ENCODE measurements at regions not wholly inside any gene's neighbourhood (a gene's known extent, or its start where the extent isn't known, plus 50 kb on each side); places are given as distances from the start of the nearest gene placed in this dataset.

DNA sequence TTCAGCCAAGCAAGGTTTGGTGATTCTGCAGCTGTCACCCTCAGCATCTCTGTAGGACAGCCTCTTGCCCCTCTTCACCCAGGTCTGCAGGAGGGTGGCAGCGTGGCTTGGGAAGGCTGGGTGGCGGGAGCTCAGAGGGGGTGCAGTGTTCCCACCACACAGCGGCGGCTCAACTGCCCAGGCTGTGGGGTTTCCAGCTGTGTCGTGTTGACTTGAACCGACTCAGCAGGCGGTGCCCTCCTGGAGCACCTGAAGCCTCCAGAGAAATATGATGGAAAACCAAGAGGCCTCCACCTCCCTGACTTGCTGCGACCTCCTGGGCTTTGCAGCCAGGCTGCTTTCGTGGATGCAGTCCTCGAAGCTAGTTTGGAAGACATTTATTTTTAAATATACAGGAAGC is 68.0 kb upstream of the KLF6 start:
- no peak for DNase-seq

DNA sequence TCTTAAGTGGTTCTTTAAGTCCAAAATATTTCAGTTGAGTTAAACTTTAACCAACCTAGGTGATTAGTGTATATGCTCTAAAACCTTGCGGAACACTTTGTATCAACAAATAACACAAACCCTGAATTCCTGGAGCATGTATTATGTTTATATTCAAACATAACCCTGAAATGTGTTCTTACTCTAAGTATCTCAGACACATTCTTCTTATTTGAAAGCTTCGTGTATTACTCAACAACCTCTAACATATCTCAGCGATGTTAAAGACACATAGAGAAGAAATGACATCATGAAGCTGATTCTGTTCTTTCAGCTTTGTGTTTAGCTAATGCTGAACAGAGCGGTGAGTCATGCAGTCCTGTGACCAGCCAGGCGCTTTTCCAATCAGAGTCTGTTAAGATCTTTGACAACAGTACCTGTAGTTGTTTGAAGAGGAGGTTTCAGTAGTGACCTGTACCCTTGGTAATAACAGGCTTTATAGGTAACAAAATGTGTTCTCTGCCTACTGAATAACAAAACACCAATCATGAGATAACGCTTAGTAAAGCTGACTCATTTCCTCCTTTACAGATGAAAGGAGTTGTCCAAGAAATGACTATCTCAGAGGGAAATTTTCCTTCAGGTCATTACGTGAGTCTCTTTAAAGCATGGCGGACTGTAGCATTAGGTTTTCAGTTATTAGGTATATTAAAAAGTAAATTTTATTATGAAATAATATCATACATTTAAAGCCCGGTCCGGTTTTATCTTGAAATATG is 67.3 kb upstream of the KLF6 start:
- DNase-seq, result no peak

DNA sequence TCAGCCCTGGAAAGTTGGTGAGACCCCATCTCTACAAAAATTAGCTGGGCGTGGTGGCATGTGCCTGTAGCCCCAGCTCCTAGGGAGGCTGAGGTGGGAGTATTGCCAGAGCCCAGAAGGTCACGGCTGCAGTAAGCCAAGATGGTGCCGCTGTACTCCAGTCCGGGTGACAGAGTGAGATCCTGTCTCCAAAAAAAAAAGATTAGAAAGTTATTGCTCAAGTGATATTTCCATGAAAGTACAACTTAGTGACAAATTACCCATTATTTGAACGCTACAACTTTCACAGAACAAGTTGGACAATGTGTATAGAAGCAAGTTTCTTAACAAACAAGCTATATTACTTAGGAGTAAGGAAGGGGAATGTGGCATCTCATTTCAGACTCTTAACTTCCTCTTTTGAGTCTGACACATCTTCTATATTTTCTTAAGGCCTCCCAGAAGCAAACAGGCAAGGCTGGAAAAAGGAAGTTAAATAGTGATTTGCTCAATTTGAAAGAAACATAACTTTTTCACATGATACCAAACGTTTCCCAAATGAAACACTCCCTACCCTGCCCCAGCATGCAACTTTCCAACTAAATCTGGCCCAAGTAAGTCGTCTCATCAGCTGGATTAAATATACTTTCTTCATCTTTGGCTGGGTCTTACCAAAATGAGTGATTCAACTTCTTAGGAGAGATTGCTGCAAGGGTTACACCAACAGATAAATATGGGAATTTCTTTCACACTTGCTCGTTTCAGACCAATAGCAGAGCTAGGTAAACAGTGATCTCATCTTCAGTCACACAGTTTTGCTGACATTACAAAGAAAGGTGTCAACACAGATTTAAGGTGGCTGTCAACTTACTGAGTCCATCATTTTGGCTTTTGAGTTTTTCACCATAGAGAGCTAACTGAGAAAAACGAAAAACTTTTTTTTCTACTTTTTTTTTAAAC is 66.3 kb upstream of the KLF6 start:
- no peak for DNase-seq

DNA sequence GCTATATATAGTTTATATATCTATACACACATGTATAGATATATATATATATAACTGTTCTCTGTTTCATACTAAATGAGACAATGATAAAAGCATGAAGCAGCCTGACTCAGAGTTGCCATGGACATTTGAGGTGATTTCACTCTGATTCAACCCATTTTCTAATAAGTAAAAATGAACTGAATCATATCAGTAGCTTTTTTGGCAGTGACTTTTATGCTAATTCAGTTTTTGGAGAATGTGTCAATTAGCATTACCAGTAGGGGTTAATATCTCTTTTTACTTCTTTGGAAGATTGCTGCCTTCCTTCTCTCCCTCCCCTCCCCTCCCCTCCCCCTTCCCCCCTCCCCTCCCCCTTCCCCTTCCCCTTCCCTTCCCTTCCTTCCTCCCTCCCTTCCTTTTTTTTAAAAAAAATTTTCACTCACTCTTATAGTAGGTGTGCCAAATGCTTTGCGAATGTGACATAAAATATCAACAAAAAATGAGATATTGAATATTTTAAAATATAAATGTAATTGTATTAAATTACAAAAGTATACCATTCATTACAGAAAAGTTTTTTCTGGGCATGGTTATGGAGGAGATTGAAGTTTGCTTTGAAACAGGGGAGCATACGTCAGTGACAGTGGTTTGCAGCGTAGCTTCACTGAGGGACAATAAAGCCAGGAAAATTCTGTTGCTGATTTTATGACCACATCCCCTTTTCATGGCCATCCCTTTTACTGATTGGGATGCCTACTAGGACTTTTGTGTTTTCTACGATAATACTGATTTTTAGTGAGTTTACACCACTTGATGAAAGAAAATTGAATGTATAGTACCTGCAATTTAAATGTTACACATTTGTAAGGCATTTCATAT is 64.0 kb upstream of the KLF6 start:
- DNase-seq, result no peak

DNA sequence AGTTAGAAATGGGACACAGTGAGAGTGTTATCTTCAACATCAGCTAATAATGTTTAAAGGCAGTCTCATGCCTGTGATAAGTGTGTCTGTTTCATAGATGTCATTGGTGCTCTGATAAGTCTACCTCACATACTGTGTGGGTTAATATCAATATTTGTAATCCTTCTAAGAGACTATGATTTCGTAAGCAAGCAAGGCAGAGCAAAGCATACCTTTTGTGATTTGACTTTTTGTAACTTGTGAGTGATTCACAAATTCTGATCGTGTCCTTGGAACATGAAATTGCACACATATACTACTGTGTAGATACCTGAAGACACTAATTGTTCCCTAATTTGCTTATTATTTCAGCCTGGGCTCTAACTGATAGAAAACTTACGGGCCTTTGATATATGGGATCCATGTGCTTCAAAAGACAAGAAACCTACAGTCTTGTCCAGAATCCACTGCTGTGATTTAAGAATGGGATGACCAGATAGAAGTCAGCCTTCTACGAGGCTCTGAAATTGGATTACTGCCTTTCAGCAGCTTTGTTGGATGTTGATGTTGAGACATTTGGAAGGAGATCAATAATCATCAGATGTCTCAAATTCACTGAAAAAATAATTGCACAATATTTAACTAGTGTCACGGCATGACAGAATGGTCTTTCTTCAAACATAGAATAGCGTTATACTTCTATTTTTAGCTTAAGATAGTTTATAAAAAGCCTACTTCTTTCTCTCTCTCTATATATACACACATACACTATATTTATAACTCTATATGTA is 63.2 kb upstream of the KLF6 start:
- DNase-seq, result no peak

DNA sequence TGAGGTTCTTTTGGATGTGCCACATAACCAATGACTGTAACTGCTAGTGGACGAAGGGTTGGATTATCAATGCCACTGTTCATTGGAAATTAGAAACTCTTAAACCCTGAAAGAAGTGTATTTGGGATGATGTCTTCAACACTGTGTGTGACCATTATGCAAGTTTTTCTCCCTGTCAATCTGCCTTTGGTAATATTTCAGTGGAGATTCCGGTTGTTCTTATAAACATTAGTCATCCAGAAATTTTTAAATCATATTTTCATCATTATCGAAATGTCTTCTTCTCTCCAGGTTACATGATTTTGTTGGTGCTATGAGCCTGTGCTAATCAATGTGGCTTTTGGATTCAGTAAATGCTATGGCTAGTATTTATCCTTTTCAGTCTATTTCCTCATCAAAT is 61.7 kb upstream of the KLF6 start:
- DNase-seq, result no peak

DNA sequence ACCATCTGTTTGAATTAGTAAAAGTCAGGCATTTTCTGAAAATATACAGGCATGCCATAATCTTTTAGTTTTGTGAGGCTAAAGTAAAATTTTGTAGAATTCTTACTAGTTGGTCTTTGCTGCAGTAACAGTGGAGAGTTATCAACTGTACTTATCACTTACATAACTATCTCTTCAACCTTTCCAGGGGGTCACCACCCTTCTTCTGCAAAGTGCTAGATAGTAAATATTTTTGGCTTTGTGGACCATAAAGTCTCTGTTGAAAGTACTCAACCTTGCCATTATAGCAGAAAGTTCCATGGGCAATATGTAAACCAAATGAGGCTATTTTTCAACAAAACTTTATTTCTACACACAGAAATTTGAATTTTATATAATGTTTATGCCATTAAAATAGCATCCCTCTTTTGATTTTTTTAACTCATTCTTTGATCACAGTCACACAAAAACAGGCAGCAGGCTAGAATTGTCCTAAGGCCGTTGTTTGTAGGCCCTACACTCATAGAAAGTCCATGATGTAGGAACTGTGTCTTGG is 59.5 kb upstream of the KLF6 start:
- DNase-seq, result no peak

DNA sequence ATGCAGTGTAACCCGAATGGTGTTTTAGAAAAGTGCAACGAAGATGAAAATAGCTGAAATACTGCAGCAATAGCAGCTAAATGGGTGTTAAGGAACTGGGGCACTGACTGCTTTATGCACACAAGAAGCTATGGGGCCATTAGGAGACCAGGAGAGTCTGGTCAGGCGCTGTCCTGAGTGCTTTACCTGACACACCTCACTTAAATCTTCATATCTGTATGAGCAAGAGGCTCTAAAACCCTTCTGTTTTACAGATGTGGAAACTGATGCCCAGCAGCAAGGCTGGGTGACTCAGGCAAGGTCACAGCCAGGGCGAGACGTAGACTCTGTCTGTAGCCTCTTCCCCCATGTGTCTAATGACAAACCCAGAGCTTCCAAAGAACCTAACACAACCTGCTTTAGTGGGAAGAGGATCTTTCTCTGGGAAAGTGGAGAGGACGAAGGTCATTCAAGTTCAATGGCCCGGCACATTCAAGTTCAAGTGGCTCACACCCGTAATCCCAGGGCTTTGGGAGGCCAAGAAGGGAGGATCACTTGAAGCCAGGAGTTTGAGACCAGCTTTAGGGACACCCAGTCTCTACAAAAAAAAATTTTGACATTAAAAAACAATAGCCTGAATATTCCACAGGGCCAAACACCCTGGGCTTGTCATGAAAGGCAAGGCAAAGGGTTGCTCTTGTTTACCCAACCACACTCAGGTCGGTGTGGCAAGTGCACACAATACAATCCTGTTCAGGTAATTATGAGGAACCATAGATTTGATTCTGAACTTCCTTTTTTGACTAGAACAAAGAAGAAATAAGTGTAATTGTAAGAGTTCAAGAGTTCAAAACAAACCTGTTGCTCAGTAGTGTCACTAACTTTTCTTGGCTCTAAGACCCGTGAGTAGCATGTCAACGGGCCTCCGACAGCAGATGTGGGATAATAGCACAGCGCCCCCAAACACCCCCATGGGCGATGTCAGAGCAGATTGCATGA is 53.7 kb upstream of the KLF6 start:
- DNase-seq, result no peak

DNA sequence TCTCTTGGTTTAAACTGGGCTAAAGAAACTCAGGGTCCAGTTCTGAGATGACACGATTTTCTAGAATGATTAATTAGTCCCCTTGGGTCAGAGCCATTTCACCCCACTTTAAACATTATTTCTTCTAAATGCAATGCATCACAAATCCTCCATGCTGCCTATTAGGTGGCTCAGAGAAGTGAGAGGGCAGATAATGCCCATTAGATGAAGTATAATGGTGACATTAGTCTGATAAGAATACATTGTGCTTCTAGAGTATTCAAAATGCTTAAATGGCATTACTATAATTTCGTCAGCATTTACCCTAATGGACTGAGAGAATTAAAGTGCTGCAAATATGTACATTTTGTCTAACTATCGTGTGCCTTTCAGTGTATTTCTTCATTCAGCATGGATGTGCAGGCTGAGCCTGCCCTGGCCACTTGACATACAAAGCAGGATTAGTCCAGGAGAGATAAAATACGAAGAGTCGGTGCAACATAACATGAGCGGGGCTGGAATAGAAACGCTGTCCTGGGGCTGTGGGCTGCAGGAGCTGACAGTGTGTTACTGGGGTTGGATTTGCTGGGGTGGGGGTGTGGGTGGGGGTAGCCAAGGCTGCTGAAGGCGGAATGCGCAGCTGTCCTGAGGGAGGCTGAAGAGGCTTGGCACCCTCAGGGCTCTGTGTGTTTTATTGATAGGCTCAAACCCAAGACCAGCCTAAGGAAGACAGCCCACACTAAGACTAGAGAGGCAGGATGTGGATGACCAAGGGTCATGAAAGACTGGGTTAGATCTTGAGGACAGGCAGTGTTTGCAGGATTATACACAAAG is 52.8 kb upstream of the KLF6 start:
- no peak for DNase-seq

DNA sequence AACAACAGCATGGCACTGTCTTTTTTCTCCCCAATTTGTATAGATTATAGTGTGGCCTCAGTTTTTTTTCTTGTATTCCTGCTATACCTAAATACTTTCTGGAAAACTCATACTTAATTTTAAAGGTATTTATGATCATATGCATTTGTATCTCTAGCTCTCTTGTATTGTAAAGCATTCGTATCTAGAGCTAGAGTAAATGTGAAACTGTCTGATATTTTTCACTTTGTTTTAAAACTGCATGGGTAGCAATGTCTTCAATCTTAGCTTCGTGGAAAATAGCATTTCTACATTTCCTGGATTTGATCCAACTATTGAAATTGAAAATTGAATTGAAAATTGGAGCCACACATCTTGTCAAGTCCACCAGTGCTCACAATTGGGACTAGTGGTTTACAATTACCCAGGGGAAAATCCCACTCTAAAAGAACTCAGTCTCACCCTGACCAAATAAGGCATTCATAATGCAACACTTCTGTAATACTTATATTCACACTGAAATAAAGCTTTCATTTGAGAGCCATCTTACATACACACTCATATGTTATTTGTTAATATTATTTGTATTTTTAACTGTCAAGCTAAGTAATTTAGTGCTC is 51.3 kb upstream of the KLF6 start:
- DNase-seq, result no peak

DNA sequence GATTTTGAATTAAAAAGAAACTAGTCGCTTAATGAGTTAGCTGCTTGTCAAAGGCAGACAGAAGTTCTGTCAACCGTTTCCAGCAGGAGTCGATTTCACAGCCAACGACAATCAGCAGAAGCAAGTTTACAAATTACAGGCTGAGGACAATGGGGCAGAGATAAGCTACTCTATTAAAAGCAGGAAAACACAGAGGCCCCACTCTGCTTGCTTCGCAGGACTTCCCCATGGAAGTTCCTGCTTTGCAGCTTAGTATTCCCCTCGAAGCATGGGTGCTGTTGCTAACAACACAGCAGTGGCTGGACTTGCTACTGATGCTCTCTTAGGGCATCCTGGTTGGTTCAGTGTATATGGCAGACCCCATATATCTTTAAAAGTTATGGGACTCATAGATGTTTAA is 50.8 kb upstream of the KLF6 start:
- DNase-seq, result no peak

DNA sequence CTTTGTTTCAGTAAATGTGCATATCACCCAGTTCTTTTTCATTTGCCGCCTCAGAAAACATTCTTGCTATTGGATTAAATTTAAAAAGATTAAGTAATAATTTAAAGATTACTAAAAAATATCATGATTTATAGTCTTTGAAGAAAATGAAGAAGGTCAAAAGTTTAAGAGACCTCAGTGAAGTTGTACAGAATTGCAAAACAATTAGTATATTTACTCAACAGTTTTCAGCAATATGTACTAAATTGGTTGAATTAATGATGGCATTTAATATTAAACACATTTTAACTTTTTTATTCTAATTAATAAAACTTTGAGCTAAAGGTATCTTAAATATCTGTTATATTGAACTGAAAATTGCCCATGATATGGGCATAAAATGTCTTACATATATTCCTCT is 49.9 kb upstream of the KLF6 start:
- DNase-seq, result no peak

Measured in NCI-H1092 treated with DMSO at 0.1 percent for 48 hours (cell line).